Mesenchymal stem cell (in vitro differentiated cells and primary cell): ENCODE measurements at regions not wholly inside any gene's neighbourhood (a gene's known extent, or its start where the extent isn't known, plus 50 kb on each side); places are given as distances from the start of the nearest gene placed in this dataset.
A peak's percentile ranks its signal among the peaks of the same experiment; 100 is the strongest.

ENCODE experiments used
- DNase-seq: peaks from one replicate; pipeline ENCODE4 v3.0.0-alpha.2; 2013
- H2AFZ ChIP-seq: one replicate; pipeline ENCODE4 v1.6.1; 2013; ENCODE audit warnings: low read depth, mild to moderate bottlenecking, control low read depth, inconsistent platforms, low read length, moderate library complexity
- H2AK5ac ChIP-seq: 2 replicates; pipeline ENCODE4 v1.6.1; 2013; ENCODE audit warnings: low read length, moderate library complexity, mild to moderate bottlenecking, inconsistent platforms; ENCODE audit not compliant: severe bottlenecking
- H2BK120ac ChIP-seq: one replicate; pipeline ENCODE4 v1.6.1; 2013; ENCODE audit warnings: low read depth, mild to moderate bottlenecking, inconsistent platforms, low read length, moderate library complexity
- H2BK12ac ChIP-seq, 2 experiments: one replicate each; pipeline ENCODE4 v1.6.1; 2013; ENCODE audit warnings: inconsistent platforms in 2 of 2, low read length in 2 of 2, mild to moderate bottlenecking in 2 of 2, moderate library complexity in 2 of 2, control low read depth in 1 of 2
- H2BK15ac ChIP-seq: one replicate; pipeline ENCODE4 v1.6.1; 2013; ENCODE audit warnings: mild to moderate bottlenecking, low read depth, inconsistent platforms; ENCODE audit not compliant: poor library complexity, severe bottlenecking
- H2BK5ac ChIP-seq: 2 replicates; pipeline ENCODE4 v1.6.1; 2013; ENCODE audit warnings: low read depth, mild to moderate bottlenecking, low read length, control low read depth, inconsistent platforms; ENCODE audit not compliant: poor library complexity, severe bottlenecking
- H3K14ac ChIP-seq, 2 experiments: one replicate each; pipeline ENCODE4 v1.6.1; 2013; ENCODE audit warnings: inconsistent platforms in 2 of 2, low read length in 2 of 2, control low read depth in 1 of 2, mild to moderate bottlenecking in 1 of 2, moderate library complexity in 1 of 2
- H3K18ac ChIP-seq, 2 experiments: one replicate each; pipeline ENCODE4 v1.6.1; 2013; ENCODE audit warnings: inconsistent platforms in 2 of 2, low read length in 2 of 2, control low read depth in 1 of 2, low read depth in 1 of 2, mild to moderate bottlenecking in 1 of 2
- H3K23ac ChIP-seq, 2 experiments: one replicate each; pipeline ENCODE4 v1.6.1; 2013; ENCODE audit warnings: inconsistent platforms in 2 of 2, low read length in 2 of 2, mild to moderate bottlenecking in 2 of 2, moderate library complexity in 2 of 2, control low read depth in 1 of 2
- H3K27ac ChIP-seq: 2 replicates; pipeline ENCODE4 v1.5.1; 2013; ENCODE audit warnings: mild to moderate bottlenecking, moderate library complexity, low read length, control low read depth, inconsistent platforms; ENCODE audit not compliant: poor library complexity, severe bottlenecking
- H3K27me3 ChIP-seq, 2 experiments: 2 replicates each; pipeline versions ENCODE4 v1.6.1 to v1.7.0; 2013; ENCODE audit warnings: low read length in 2 of 2, mild to moderate bottlenecking in 2 of 2, moderate library complexity in 2 of 2, control low read depth in 1 of 2, inconsistent platforms in 1 of 2; ENCODE audit not compliant: control insufficient read depth in 1 of 2, insufficient read depth in 1 of 2
- H3K36me3 ChIP-seq, 2 experiments: 2 replicates each; pipeline versions ENCODE4 v1.6.1 to v1.7.0; 2013; ENCODE audit warnings: low read length in 2 of 2, control low read depth in 1 of 2, inconsistent platforms in 1 of 2, low read depth in 1 of 2, mild to moderate bottlenecking in 1 of 2; ENCODE audit not compliant: insufficient read depth in 2 of 2, control insufficient read depth in 1 of 2
- H3K4ac ChIP-seq, 2 experiments: one replicate each; pipeline ENCODE4 v1.6.1; 2013; ENCODE audit warnings: inconsistent platforms in 2 of 2, low read length in 2 of 2, mild to moderate bottlenecking in 2 of 2, moderate library complexity in 2 of 2, control low read depth in 1 of 2, low read depth in 1 of 2
- H3K4me1 ChIP-seq: 2 replicates; pipeline ENCODE4 v1.6.1; 2013; ENCODE audit warnings: low read depth, low read length, control low read depth; ENCODE audit not compliant: control insufficient read depth, insufficient read depth
- H3K4me2 ChIP-seq: 2 replicates; pipeline ENCODE4 v1.6.1; 2013; ENCODE audit warnings: low read length, mild to moderate bottlenecking, inconsistent platforms; ENCODE audit not compliant: poor library complexity, severe bottlenecking
- H3K4me3 ChIP-seq, 2 experiments: 2 replicates each; pipeline versions ENCODE4 v1.5.1 to v1.7.0; 2013; ENCODE audit warnings: low read length in 2 of 2, mild to moderate bottlenecking in 2 of 2, control low read depth in 1 of 2, low read depth in 1 of 2; ENCODE audit not compliant: insufficient read depth in 1 of 2
- H3K79me1 ChIP-seq: replicated peaks from 2 replicates; pipeline ENCODE4 v1.6.1; 2013; ENCODE audit warnings: mild to moderate bottlenecking, control low read depth, low read length, inconsistent platforms; ENCODE audit not compliant: poor library complexity, severe bottlenecking
- H3K9ac ChIP-seq: 2 replicates; pipeline ENCODE4 v1.7.0; 2013; ENCODE audit warnings: mild to moderate bottlenecking, low read length, moderate library complexity
- H3K9me3 ChIP-seq: 2 replicates; pipeline ENCODE4 v1.7.0; 2013; ENCODE audit warnings: mild to moderate bottlenecking, low read length; ENCODE audit not compliant: control insufficient read depth
- H4K8ac ChIP-seq: one replicate; pipeline ENCODE4 v1.6.1; 2013; ENCODE audit warnings: inconsistent platforms, mild to moderate bottlenecking, low read length, moderate library complexity
- H4K91ac ChIP-seq: one replicate; pipeline ENCODE4 v1.6.1; 2013; ENCODE audit warnings: mild to moderate bottlenecking, low read length, inconsistent platforms
- WGBS: methylation state at CpG from one replicate; pipeline ENCODE4 v1.1.7; 2013; ENCODE audit warnings: mixed read lengths; 5-methylcytosine and 5-hydroxymethylcytosine counted together

DNA sequence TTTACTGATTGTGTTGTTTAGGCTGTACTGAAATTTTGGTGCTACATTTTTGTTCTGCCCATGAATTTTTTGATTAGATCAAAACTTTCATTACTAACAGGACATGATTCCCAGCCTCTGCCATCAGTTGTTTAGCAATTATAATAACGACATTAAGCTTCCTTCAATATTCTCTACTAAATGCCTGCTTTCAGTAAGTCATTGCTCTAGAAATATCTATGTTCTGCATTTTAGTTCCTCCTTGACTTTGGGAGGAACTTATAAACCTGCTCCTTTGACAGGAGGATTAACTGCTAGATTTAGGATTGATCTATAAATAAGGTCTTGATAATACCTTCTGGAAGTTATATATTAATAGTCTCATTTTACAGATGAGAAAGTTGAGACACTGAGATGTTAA is 269.1 kb downstream of the RAP2B start:
- no peaks in the 10 kb centered on the region for H3K27me3 ChIP-seq
- H3K79me1 ChIP-seq: no peaks in the 10 kb centered on the region
- no peak overlapping the region for H2BK5ac ChIP-seq
- no peak overlapping the region for H3K27ac ChIP-seq
- no peak overlapping the region for H2AK5ac ChIP-seq
- H3K9ac ChIP-seq: no peak overlapping the region
- no CpG with 5 or more reads among the region's 1 CpG for WGBS
- H3K9me3 ChIP-seq: peaks cover 2% of the 10 kb centered on the region
- H4K8ac ChIP-seq: no peak overlapping the region
- no peaks in the 10 kb centered on the region for H3K36me3 ChIP-seq
- no peak for DNase-seq
- H3K4me3 ChIP-seq: no peak overlapping the region
- H3K14ac ChIP-seq: no peak overlapping the region
- no peaks in the 10 kb centered on the region for H3K4me1 ChIP-seq
- no peak overlapping the region for H4K91ac ChIP-seq
- no peak overlapping the region for H3K18ac ChIP-seq
- no peak overlapping the region for H2BK12ac ChIP-seq
- no peak overlapping the region for H3K23ac ChIP-seq
- H2BK120ac ChIP-seq: no peak overlapping the region
- no peak overlapping the region for H2AFZ ChIP-seq
- H2BK15ac ChIP-seq: no peak overlapping the region
- H3K4me2 ChIP-seq: no peak overlapping the region
- no peak overlapping the region for H3K4ac ChIP-seq

DNA sequence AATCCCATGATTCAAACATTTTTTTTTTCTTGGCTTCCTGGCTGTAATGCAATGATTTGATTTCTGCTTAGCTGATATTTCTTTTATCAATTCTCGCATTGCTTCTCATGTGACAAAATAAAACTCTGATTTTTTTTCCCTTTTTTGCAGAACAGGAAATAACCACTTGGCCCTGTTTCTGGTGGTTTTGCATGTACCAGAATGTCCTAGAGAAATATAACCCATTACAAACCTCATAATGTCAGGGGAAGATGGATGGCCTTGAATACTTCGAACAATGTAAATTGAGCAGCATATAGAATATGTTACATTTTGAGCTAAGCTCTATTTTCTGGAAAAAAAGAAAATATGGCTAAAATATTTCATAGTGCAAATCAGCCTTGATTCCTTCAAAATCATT is 275.6 kb downstream of the RAP2B start:
- H2AFZ ChIP-seq: no peak overlapping the region
- no peak overlapping the region for H4K8ac ChIP-seq
- H4K91ac ChIP-seq: no peak overlapping the region
- no peak overlapping the region for H3K27ac ChIP-seq
- H3K23ac ChIP-seq: no peak overlapping the region
- H2AK5ac ChIP-seq: no peak overlapping the region
- 40% methylated on average over 1 of the region's 2 CpGs for WGBS
- no peak overlapping the region for H3K9ac ChIP-seq
- no peak overlapping the region for H2BK5ac ChIP-seq
- no peaks in the 10 kb centered on the region for H3K79me1 ChIP-seq
- no peaks in the 10 kb centered on the region for H3K27me3 ChIP-seq
- no peak overlapping the region for H3K18ac ChIP-seq
- H3K14ac ChIP-seq: no peak overlapping the region
- H3K4me3 ChIP-seq: no peak overlapping the region
- H2BK15ac ChIP-seq: no peak overlapping the region
- no peak overlapping the region for H3K4ac ChIP-seq
- no peak overlapping the region for H2BK120ac ChIP-seq
- H3K9me3 ChIP-seq: peaks cover 2% of the 10 kb centered on the region
- peak; percentile 19 for DNase-seq
- H3K36me3 ChIP-seq: no peaks in the 10 kb centered on the region
- no peak overlapping the region for H2BK12ac ChIP-seq
- H3K4me1 ChIP-seq: no peaks in the 10 kb centered on the region
- H3K4me2 ChIP-seq: no peak overlapping the region

DNA sequence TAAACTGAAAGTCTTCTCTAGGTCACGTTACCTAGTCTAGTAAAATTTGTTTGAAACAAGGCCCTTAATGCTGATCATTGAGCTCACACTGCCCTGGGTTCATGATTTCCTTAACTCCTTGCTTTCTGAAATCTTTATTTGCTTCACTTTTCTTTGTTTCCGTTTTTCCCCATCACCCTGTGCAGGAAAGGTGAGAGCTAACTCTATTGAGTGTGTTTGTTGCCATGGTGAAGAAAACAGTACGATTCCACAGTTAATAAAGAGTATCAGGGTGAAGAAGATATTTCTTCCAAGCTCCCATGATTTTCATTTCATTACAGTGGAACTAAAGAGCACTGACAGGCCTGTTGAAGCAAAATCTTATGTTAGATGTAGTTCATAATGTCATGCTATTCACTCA is 276.2 kb downstream of the RAP2B start:
- Histone ChIP-seq H3K18ac (no peak overlapping the region), H3K9ac (no peak overlapping the region), H3K4me3 (no peak overlapping the region), H4K8ac (no peak overlapping the region), H4K91ac (no peak overlapping the region), H2BK120ac (no peak overlapping the region), H2BK15ac (no peak overlapping the region), H3K9me3 (no peaks in the 10 kb centered on the region), H3K27ac (no peak overlapping the region), H2BK12ac (no peak overlapping the region), H3K23ac (no peak overlapping the region), H3K14ac (no peak overlapping the region), H3K27me3 (no peaks in the 10 kb centered on the region), H3K4ac (no peak overlapping the region), H3K4me1 (no peaks in the 10 kb centered on the region), H2AK5ac (no peak overlapping the region), H3K36me3 (no peaks in the 10 kb centered on the region), H2BK5ac (no peak overlapping the region), H3K79me1 (no peaks in the 10 kb centered on the region), H3K4me2 (no peak overlapping the region), H2AFZ (no peak overlapping the region)
- no peak for DNase-seq
- WGBS: 89% methylated on average over 3 of the region's 3 CpGs

DNA sequence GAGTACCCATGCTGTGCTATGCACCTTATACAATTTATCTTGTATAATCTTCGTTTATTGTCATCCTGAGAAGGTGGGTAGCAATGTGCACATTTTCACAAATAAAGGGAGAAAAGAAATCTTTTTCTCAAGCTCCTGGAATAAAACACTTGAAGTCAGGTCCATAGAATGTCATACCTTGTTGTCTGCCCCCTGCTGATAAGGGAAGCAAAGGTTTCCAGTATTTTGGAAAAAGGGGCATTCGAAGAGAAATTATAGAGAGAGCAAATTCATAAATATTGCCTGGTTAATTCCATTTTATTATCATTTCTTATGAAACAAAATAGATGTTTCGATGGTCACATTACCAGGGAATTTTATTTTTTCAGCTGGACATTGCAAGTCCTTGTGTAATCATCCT is 277.8 kb downstream of the RAP2B start:
- no peak overlapping the region for H2BK15ac ChIP-seq
- H4K8ac ChIP-seq: no peak overlapping the region
- no peak overlapping the region for H3K4ac ChIP-seq
- no peaks in the 10 kb centered on the region for H3K36me3 ChIP-seq
- no peaks in the 10 kb centered on the region for H3K27me3 ChIP-seq
- H3K4me3 ChIP-seq: no peak overlapping the region
- H4K91ac ChIP-seq: no peak overlapping the region
- H2BK12ac ChIP-seq: no peak overlapping the region
- H2BK120ac ChIP-seq: no peak overlapping the region
- 100% methylated on average over 2 of the region's 3 CpGs for whole genome bisulfite sequencing
- H3K14ac ChIP-seq: no peak overlapping the region
- H2BK5ac ChIP-seq: no peak overlapping the region
- no peak overlapping the region for H3K27ac ChIP-seq
- DNase-seq: no peak
- no peak overlapping the region for H2AK5ac ChIP-seq
- H3K4me1 ChIP-seq: no peaks in the 10 kb centered on the region
- H3K79me1 ChIP-seq: no peaks in the 10 kb centered on the region
- H3K9ac ChIP-seq: no peak overlapping the region
- no peak overlapping the region for H2AFZ ChIP-seq
- no peaks in the 10 kb centered on the region for H3K9me3 ChIP-seq
- no peak overlapping the region for H3K18ac ChIP-seq
- H3K23ac ChIP-seq: no peak overlapping the region
- no peak overlapping the region for H3K4me2 ChIP-seq
